ENCODE measurements at regions not wholly inside any gene's neighbourhood (a gene's known extent, or its start where the extent isn't known, plus 50 kb on each side); places are given as distances from the start of the nearest gene placed in this dataset.

DNA sequence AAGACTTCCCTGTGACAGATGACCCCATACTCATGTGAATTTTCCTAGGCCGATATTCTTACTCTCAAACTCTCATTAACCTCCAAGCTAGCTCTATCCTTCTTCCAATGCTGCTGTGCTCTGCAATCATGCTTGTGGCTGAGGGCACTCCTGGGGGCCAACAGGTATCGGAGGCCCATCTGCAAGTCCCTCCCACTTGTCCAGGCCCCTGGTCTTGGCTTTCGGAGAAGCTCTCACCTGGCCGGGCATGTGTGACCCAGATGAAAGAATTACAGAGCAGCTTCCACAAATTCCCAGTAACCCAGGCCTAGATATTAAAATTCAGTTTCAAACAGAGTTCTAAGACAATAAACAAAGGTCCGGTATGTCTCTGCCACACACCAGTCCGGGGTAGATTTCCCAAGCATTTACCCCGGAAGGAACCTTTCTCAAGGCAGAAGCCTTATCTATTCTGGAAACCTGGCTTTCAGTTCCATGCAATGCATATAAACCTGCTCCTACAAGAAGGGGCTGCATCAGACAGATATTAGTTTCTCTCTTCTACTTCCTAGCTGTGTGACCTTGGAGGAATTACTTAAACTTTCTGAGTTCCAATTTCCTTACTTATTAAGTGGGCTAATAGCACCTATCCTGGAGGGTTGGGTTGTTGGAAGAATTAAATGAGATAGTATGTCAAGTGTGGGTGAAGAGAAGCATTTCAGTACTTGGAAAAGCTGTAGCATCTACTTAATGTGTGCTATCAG is 270.8 kb downstream of the PTTG2 start:
- no peak for DNase-seq

DNA sequence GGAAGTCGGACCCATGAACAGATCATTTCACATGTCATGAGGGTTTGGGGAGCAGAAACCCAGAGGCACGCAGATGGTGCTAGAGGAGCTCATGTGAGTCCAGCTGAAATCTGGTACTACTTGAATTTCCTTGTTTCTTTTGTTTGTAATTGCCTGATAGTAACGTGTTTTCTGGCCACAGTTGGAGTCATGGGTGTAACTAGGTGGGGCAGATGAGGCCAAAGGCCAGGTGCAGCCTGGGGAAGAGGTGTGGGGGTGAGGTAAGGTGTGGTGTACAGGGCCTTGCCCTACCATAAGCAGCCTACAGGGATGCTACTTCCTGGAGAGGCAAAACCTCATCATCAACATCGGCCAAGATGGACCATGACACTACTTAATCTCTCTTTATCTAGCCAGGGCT is 271.4 kb downstream of the PTTG2 start:
- no peak for DNase-seq

DNA sequence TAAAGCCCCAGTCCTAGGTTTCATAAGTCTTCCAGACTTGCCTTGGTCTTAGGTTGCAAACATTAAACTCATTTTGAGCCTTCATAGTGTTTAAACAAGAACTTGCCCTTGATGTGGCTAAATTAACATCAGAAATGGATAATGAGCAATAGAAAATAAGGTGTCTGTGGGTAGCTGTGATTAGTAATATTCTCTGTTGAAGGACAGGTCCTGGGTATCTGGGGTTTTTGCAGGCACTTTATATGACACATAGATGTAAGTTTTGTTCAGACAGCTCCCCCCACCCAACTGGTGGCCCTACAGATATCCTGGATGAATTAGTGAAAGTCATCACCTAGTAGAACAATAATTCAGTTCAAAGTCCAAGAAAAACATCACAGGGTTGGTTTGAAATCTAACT is 272.5 kb downstream of the PTTG2 start:
- DNase-seq, result no peak

DNA sequence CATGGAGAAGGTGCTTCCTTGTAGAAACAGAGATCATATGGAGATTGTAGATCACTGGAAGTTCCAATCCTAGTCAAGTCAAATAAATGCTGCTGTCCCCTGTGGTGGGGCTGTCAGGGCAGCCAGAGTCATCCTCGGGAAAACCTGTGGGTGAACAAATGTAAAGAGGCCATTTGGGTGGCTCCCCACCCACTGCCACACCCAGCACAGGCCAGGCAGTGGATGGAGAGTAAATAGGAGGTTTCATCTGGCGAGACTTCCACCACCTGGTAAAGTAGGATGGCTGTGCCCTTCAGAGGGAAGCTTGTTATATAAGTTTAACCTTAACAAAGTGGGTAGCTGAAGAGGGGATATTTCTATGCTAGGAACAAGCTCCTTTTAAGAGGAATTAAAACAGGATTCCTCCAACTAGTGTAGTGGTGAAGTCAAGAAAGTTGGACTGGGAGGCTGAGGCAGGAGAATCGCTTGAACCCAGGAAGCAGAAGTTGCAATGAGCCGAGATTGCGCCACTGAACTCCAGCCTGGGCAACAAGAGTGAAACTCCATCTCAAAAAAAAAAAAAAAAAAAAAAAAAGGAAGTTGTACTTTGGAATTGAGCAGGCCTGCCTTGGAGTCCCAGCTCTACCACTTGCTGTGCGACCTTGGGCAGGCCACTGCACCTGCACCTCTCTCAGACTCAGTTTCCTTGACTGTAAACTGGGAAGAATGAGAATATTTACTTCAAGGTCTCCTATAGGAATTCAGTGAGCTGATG is 273.7 kb downstream of the PTTG2 start:
- DNase-seq, result no peak

DNA sequence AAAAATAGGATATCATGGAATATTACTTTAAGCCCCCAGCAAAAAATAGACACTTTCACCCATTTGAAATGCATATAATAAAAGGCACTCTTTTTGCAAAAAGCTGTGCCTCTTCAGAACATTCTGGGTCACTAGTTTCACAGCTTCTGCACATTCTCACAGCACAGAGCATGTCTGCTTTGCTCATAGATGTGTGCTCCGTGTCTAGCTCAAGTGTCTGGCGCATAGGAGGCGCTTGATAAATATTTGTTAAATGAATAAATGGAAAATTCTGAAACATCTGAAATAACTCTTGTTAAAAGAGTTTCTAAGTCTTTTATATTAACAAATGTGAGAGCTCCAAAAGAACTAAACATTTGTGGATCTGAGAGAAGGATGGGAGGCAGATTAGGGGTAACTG is 275.2 kb downstream of the PTTG2 start:
- no peak for DNase-seq

DNA sequence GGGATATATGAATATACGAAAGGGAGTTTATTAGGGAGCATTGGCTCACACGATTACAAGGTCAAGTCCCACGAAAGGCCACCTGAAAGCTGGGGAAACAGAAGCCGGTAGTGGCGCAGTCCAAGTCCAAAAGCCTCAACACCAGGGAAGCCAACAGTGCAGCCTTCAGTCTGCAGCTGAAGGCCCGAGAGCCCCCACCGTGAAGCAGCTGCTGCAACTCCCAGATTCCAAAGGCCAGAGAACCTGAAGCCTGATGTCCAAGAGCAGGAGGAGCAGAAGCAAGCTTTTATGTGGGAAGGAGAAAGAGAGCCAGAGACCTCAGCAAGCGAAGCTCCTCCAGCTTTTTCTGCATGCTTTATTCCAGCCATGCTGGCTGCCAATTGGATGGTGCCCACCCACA is 275.8 kb downstream of the PTTG2 start:
- no peak for DNase-seq

DNA sequence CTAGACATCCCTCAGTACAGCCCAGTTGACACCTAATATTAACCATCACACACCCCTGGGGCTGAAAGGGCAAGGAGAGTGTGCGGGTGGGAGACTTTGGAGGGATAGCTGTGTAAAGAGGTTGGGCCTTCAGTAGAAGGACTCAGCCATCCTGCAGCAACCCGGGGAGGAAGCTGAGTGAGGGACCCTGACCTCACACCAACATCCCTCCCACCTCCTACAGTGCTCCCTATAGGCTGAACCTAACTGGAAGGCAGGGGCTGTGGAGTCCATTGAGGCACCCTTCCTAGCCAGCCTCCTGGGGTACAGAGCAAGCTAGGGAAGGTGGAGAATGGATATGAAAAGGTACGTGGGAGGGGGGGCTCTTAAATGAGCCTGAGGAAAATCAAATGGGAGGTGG is 276.3 kb downstream of the PTTG2 start:
- DNase-seq, result no peak

DNA sequence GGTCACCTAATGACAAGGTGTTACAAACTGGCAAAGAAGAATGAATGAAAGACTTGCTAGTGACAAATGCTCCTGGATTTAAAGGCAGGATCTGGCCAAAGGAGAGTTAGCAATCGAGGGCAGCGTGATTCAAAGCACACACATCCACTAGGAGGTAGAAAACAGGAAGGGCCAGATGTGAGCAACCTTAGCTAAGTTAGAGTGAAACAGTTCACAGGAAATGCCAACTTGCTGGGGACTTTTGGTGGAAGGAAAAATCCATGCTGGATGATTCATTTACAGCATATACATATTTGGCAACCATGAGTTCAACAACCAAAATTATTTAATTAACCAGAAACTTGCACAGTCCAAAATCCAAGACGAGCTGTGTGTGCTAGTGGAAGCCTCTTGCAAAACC is 276.9 kb downstream of the PTTG2 start:
- DNase-seq, result no peak

DNA sequence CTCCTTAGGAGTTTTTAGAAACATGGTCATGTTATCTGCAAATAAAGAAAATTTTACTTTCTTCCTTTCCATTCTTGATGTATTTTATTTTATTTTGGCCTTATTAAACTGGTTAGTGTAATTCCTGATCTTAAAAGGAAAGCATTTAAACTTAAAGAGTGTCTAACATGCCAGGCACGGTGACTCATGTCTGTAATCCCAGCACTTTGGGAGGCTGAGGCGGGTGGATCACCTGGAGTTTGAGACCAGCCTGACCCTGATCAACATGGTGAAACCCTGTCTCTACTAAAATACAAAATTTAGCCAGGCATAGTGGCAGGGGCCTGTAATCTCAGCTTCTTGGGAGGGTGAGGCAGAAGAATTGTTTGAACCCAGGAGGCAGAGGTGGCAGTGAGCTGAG is 281.3 kb downstream of the PTTG2 start:
- DNase-seq, result no peak

DNA sequence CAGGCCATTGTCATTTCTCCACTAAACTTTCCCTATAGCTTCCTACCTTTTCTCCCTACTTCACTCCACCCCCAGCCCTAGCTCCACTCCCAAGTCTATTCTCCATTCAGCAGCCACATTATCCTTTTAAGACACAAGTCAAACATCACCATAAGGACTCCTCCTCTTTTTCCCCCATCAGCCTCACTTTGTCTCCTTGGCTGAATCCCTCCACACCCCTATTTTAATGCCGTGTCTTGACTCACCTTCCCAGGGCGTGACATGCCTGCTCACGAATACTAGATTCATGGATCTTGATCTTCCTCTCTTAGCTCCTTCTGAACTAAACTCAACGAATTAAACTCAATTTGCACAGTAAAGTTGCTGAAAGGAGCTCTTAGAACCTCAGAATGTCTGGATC is 281.9 kb downstream of the PTTG2 start:
- DNase-seq, result no peak

DNA sequence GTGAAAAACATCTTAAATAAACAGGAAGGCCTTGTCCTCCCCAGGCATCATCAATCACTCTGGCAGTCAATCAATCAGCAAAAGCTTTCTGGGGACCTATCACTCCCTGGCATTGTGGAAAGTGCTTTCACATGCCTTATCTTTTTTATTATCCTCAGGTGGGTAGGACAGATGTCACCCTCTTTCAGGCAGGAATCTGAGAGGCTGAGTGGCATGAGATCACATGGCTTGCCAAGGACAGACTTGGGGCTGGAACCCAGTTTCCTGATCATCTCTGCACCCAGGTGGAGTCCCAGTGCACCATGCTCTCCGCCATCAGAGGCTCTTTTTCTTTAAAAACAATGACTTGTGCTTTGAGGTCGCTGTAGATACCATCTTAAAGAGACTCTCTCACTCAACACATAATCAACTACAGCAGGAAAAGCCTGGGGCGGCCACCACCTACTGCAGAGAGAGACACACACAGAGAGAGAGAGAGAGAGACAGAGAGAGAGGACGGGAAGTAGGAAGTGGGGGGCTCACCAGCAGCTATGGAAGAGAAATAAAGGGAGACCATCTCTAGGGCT is 282.7 kb downstream of the PTTG2 start:
- DNase-seq, result no peak

DNA sequence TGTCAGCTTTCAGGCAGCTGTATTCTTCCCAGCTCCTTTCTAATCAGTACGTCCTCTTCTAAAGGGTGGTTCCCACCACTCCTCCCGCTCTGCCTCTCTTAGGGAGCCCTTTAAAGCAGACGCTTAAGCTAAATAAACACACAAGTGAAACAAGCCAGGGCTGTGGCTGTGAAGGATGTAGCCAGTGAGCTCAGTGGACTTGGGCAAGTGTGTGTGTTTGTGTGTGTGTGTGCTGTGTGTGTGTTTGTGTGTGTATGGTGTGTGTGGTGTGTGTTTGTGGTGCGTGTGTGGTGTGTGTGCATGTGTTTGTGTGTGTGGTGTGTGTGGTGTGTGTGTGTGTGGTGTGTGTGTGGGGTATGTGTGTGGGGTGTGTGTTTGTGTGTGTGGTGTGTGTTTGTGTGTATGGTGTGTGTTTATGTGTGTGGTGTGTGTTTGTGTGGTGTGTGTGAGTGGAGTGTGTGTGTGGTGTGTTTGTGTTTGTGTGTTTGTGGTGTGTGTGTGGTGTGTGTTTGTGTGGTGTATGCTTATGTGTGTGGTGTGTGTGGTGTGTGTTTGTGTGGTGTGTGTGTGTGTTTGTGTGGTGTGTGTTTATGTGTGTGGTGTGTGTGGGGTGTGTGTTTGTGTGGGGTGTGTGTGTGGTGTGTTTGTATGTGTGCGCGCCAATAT is 283.3 kb downstream of the PTTG2 start:
- no peak for DNase-seq

DNA sequence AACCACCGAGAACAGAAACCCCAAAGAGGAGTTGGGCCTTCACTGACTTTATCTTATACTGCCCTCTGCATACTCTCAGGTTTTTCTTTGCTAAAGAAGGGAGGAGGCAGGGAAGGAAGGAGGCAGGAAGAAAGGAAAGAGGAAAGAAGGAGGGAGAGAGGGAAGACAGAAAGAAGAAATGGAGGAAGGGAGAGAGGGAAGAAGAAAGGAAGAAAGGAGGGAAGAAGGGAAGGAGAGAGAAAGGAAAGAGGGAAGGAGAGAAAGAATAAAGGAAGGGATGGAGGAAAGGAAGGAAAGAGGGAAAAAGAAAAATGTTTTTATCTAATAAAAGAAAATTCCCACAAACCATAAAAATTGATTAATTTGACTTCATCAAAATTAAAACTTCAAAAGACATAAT is 294.6 kb downstream of the PTTG2 start:
- DNase-seq, result no peak

DNA sequence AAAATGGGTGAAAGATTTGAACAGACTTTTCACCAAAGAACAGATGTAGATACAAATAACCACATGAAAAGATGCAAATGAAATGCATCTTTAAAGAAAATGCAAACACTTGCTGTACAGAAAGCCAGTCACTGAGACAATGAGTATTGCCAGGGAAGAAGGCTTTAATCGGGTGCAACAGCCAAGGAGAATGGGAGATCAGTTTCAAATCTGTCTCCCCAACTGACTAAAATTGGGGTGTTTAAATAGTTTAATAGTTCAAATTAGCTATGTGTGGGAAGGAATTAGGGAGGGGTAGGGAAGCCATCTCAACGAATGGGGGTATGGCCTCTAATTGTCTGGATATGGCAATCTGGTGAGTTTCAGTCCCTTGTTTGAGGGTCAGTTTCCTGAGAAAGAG is 295.4 kb downstream of the PTTG2 start:
- DNase-seq, result no peak

DNA sequence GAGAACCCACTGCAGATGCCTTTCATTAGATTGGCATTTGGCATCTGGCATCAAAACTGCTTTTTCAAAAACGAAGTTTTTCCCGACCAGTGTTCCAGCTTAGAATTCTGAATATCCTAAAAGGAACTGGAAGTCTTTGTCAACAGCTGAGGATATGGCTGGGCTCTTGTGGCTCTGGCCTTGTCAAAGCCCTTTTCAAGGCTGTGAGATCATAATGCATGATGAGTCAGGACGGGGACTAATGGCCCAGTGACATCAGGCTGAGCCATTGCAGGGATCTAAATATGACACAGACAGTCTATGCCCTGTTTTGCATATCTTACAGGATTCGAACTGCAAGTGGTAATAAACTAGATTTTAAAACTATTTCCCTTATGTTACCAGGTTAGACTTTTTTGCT is 306.4 kb downstream of the PTTG2 start:
- peak; percentile 26 for DNase-seq

DNA sequence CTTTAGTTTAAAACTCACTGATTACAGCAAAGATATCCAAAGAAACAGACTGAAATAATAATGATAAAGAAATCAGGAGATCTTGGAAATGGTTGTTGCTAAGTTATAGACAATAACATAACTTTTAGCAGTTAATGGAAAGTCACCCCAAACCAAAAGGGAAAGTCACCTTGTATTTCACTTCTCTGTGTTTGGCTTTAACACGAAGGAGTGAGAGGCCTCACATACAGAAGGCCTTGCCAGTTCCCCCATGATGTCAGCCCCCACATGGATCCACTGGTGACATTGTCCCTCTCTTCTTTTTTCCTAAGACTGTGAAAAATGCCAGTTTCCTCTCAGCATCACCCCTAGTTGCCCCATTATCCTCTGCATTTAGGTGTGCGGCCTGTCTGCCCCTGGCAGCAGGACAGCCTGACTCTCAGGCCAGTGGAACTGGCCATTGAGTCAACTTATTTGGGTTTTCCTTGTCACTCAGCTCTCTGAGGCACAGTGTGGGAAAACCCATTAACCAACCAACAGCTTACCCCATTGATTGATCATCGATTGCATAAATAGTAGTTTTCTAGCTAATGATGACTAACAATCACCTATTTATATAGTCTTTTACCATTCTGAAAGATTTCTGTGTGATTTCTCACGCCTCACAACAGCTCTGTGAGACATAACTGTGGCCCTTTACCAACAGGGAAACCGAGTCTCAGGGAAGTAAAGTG is 308.1 kb downstream of the PTTG2 start:
- DNase-seq, result no peak

DNA sequence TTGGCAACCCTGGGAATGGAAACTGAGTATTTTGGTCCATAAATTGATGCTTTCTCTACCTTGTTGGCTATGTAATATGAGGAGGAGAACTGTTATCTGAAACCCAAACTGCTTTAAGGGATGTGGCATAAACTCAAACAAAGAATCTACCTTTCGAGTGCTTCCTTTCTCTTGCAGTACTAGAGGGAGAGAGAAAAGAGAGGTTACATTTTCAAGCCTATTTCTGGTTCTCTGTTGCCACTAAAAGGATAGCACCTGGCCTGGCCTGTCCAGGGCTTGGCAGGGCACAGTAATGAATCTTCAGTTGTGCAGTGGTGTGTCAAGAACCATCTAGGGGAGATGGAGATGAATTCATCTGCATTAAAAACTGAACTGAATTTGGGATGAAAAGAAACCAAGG is 308.6 kb downstream of the PTTG2 start:
- no peak for DNase-seq

DNA sequence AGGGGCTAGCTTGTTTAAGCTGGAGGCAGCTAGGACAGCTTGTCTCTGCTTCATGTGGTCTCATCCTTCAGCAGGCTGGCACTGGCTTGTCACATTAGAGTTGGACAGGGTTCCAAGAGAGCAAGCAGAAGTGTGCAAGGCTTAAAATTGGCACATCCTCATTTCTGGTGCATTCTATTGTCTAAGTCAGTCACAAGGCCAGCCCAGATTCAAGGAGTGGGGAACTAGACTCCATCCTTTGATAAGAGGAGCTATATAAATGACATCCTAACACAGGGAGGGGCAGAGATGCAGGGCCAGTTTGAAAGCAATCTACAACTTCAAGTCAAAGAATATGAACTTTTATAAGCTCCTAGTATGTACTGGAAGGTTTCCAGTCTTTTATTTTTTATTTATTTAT is 313.2 kb downstream of the PTTG2 start:
- DNase-seq, result no peak

DNA sequence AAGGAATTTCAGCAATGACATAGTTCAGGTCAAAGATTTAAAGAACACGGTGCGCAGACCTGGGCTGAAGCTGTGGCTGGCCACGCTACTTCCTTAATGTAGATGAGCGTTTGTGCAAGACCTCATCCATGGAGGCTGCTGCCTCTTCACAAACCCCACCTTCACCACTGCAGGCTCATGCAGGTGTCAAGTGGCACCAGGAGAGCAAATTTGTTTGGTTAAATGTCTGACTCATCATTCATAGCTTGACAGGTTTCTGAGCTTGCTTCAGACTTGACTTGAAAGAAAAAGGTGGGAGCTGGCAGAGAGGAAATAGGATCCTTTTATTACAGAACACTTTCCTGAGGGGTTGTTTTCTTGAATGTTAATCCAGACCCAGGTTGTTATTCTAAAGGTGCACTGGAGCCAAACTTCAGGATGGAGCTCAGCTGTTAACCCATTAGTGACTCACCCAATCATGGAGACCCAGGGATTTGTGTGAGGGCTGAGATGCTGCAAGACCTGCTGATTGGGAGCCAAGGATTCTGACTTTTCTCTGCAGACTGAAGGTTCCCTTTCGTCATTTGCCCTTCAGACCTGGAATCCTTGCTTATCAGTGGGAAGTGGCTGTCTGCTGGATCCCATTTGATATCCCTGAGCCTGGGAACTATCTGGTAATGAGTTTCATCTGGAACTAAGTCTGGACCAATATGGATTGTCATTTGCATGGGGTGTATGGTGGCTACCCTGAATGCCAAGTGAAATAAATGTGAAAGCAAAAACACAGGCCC is 315.3 kb downstream of the PTTG2 start:
- DNase-seq, result no peak

DNA sequence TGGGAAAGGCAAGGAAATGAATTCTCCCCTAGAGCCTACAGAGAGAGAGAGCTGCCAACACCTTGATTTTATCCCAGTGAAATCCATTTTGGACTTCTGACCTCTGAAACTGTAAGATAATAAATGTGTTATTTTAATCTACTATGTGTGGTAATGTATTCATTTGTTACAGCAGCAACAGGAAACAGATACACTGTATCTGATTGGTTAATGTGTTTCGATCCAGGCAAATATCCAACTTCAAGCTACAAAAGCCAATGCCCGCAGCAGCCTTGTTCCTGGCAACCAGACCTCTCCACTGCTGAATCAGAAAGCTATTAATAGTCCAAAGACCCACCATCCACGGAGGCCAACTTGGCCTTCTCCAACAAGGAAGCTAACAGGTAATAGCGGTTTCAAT is 318.1 kb downstream of the PTTG2 start:
- no peak for DNase-seq

DNA sequence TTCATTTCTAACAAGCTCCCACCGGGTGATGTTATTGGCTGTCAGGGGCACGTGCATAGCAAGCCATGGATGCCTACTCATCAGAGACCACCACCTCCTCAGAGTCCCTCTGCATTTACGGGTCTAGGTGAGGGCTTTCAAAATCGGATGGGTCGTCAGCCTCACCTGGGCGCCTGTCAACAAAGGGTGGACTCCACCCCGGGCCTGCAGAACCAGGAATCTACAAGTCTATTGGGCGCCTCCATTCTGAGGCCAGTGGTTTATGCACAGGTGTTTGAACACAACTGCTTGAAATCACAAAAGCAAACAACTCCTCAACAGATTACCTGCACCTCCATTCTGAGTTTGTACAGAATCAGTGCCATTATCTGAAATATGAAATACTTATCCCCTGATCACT is 318.9 kb downstream of the PTTG2 start:
- no peak for DNase-seq

DNA sequence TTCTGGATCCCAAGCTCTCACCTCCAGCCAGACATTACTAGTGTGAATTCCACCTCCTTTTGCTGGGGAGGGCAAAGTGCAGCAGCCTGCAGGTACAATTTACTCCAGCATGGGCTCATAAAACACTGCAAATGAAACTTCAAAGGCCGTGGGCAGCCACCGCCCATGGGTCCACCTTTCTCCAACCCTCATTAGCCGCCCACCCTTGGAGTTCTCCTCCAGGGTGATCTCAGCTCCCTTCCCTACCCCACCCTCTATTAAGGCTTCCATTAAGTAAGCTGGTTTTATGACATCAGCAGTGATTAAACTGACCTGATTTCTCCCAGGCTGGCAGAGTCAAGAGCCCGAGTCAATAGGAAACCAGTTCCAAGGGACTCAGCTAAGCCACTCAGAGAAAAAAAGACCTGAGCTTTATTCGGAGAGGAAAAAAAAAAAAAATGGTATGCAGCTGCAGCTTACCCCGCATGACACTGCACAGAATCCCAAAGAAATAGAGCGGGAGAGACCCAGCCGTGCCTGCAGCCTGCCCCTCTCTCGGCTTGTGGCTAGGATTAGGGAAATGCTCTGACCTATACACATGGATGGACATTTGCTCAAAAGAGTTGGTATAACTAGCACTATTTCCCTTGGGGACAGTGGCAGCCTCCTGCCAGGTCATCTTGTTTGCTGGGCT is 319.6 kb downstream of the PTTG2 start:
- DNase-seq, result no peak

Data from activated CD4-positive, alpha-beta T cell treated with anti-CD3 and anti-CD28 coated beads, Interleukin-10, Interleukin-2, amounts not matched to agents 100 ng/mL and 50 ng/mL, durations not matched to agents 16 hours and 8 hours (primary cell).